Activated CD4-positive, alpha-beta T cell treated with anti-CD3 and anti-CD28 coated beads for 24 hours (primary cell): ENCODE measurements at regions not wholly inside any gene's neighbourhood (a gene's known extent, or its start where the extent isn't known, plus 50 kb on each side); places are given as distances from the start of the nearest gene placed in this dataset.

ENCODE experiments used
- DNase-seq, 2 donors: peaks; one replicate each; pipeline ENCODE4 v3.0.0-alpha.2; 2020; ENCODE audit warnings: low read depth in 2 of 2

GRCh38 chr11:15580775-15581095 lies 466.0 kb downstream of the INSC start:
- DNase-seq, result no peak

DNA sequence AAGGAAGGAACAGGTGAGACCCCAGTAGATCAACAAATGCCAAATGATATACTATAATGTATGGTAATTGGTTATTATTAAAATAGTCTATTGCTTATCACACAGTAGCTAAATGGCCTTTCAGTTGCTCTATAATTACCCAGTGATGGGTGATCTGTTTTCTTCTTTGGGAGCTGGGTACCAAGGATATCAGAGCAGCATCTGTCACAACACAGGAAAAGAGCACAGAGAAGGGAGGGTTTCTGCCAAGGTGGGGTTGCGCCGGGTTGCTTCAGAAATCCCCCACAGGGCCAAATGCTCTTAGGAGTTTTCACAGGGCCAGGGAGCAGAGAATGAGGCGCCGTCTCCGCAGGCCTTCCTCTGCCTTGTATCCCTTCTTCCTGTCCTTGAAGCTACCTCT lies 469.4 kb downstream of the INSC start:
- DNase-seq, result no peak

DNA sequence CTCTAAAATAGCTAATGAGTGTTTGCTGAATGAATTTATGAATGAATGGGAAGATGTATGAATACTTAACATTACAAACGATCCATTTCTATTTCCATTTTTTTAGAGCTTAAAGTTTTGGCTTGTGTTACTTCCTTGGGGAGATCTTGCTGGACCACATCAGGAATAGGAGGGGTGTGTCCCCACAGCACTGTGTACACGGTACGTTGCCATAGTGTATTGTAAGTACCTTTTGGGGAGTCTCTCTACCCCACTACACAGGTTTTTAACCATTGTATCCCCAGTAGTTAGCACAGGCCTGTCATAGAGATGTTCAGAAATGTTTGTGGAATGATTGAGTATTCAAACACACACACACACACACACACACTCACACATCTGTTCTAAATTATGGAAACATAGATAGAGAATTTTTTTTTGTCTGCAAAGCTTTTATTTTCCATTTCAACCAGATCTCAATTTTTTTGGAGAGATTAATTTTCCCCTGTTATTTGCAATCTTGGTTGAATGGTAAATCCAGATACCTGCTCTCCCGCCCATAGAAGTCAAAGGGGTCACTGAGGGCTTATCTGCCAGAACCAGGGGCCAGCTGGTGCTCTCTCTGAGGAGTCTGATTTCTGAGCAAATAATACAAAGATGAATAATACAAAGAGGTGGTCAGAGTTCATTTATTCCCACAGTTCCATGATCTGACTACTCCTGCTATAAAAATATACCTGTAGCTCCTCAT lies 471.0 kb downstream of the INSC start:
- no peak for DNase-seq

GRCh38 chr11:15586741-15587473 lies 472.2 kb downstream of the INSC start:
- DNase-seq, result no peak

GRCh38 chr11:15589070-15589626 lies 474.4 kb downstream of the INSC start:
- DNase-seq, result no peak

- no peak for DNase-seq
Observed at GRCh38 chr11:15590132-15590531, 475.4 kb downstream of the INSC start.

DNA sequence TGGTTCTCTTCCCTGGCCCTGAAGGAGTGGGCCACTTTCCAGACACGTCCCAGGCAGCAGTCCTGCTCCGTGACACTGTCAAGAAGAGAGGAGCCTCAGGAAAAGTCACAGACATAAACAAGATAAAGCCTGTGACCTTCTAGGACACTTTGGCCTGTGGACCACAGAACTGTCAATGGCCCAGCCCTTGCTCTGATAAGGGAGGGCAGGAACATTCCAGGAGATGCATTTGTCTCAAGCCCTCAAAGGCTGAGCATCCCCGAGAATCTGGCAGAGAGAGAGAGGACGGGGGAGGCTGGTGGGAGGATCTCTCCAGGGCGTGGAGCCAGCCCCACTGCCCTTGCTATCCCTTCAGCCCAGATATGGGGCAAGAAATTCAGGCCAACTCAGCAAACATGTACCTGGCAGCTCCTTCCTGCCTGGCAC lies 476.4 kb downstream of the INSC start:
- DNase-seq, result no peak

GRCh38 chr11:15594607-15595006 lies 479.9 kb downstream of the INSC start:
- no peak for DNase-seq

- no peak for DNase-seq
Observed at GRCh38 chr11:15599376-15599775, 484.7 kb downstream of the INSC start.

DNA sequence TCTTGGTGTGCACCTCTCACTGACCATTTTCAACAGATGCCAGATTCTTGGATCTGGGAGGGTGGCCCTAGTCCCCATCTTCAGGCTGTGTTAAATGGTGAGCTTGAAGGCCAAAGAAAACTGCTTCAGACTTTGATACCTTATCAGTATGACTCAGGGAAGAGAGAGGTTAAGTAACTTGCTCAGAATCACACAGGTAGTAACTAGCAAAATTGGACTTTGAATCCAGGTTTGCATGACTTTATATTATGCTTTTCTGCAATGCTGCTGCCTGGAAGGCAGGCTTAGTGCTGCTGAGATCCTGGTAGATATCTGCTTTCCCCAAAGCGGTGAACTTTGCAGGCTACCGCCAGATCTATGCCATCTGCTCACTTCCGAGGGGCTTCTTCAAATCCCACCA lies 487.3 kb downstream of the INSC start:
- DNase-seq, result no peak

DNA sequence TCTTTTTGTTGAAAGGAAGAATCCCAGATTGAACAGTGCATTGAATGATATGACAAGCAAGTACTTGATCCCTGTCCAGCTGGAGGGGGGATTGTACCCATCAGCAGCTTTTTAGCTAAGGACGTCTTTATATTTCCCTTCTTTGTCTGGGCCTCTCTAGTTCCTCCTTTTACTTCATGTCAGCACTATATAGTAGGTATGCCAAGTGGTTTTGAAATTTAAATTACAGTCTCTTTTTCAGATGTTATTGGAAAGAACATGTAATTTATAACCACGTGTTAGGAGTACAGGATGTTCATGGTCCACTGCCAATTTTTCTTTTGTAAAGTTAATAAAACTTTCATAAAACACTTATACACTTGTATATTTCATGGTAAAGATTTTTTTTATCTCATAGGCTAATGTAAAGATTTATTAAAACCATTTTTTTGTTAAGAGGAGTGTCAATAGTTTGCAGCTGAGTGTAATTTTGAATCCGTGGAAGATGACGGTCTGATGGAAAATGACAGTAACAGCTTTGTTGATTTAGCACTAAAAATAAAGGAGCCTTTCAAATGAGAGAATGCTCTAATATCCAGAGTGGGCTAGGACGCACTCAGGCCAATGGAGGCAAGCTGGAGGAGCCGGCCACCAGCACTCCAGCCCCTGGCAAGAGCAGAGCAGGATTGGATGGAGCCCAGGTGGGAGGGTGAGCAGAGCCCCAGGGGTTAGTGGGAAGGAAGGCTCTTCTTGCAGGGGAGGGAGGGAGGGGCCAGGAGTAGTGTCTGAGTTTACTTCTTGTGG lies 488.3 kb downstream of the INSC start:
- DNase-seq, result no peak

DNA sequence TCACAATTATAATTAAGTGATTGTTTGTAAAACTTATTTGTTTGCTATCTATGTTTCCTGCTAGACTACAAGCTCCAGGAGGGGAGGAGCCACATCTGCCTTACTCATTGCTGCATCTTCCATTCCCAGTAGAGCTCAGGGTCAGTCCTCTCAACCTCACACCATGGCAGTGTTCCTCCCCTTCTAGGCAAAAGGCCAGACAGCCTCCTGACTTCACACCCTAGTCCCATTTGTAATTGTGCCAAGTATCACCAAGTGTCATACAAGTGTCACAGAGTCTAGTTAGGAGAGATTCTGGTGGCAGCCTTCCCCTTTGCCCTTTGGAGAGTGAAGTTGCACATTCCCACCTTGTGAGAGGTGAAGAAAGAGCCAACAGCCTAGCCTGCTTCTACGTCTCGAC lies 490.4 kb downstream of the INSC start:
- DNase-seq, result no peak

DNA sequence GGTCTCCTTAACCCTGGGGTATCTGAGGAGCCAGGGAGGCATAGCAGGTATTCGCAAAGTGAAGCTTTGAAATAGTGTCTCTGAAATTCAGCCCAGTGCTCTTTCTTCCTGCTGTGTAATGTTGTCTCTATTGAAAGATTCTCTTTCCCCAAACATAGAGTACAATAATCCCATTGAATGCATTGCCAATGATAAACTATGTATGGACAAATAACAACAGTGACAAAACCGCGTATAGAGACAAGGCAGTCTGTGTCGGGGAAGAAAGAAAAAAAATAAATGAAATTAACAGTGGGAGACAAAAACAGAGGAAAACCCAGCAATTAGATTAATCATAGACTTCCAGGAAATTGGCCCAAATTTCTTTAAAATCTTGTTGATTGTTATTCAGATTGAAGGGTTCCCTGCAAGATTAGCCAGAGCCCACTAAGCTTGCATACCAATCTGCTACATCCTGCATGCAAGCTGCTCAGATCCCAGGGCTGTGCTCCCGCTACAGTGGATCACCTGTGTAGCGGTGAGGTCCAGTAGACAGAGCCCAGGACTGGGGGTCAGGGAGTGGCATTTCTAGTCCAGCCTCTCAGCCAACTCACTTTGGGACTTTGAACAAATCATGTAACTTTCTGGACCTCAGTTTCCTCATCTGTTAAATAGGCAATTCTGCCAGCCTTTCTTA lies 492.8 kb downstream of the INSC start:
- no peak for DNase-seq

GRCh38 chr11:15609445-15609844 lies 494.7 kb downstream of the INSC start:
- no peak for DNase-seq

GRCh38 chr11:15610881-15611280 lies 496.2 kb downstream of the INSC start:
- no peak for DNase-seq

DNA sequence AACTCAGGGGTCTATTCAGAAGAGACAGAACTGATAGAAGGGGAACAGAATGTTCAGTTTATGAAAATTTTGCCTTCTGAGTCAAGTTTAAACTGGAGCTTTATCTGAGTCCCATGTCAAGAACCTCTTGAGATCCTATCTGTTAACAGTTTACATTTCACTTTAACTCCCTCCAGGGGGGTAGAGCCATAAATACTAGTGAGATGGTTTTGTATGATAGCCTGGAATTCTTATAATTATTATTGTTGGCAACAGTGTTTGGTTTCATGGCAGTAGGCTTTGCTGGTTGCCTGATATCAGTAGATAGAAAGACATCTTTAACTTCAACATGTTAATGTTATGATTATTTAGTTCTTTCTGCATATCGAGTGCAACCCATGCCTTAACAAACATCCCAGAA lies 498.5 kb downstream of the INSC start:
- no peak for DNase-seq

GRCh38 chr11:15613789-15614188 lies 499.1 kb downstream of the INSC start:
- DNase-seq, result no peak

DNA sequence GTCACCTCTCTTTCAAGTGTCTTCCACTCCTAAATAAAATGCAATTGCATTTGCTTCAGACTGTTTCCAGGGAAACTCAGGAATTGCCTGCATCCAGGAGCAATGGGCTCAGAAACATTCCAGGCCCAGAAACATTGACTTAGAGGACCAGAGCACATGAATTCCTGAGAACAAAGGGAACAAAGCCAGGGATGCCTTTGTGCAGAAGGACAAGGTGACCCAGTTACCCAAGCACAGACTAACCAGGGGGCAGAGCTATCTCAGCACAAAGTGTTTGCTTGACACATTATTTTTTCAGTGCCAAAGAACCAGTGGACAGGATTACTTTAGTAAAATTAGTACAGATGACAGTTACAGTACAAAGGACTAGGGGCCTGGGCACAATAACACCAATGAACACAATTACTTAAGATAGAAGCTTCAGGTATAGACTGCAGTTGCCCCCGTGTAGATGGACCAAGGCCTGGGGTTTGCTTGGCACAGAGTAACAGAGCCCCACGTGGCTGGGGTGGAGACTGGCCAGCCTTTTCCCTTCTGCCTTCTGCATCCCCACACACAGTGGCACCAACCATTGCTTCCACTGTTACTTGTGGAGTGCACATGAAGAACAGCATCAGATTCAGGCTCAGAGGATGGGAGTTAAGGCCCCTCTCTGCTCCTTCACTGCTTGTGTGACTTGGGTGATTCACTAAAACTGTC lies 500.8 kb downstream of the INSC start:
- DNase-seq, result no peak

DNA sequence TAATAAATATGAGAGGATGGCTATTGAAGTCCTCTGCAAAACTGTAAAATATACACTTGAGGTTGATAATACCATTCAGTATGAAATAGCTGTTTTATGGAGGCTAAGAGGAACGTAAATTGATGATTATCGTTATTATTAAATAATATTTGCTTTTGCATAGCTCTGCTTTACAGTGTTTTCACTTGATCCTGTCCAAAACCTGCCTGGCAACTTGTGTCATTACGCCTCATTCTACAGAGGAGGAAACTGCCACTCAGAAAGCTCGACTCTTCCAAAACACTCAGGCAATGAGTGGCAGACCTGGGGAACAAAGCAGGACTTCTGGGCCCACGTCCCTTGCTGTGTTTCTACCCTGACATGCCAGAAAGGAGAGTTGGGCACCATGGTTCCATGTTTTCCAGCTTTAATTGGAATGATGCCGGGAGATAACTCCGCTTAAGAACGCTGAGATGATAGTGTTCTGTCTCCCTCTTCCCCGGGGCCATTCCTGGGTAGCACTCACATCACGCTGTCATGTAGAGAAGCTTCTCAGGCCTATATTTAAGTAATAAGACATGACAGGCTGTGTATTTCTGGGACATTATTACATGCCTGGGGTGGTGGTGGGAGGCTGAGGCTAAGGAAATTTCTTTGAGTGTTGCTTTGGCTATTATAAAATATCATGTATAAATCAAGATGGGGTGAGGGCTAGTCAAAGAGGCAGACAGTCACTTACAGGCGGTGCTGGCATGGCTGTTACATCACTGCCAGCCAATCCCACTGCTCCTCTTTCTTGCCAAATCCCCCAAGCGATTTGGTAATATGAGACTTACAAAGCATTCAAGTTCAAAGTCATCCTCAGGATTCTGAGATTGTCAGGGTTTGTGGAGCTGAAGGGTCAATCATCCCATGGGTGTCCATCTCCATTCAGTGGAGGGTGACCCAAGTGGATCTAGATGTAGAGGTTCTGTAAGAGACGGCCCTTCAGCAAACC lies 501.7 kb downstream of the INSC start:
- no peak for DNase-seq

GRCh38 chr11:15617126-15617525 lies 502.4 kb downstream of the INSC start:
- DNase-seq, result no peak
